SK-N-SH (cell line): ENCODE measurements at regions not wholly inside any gene's neighbourhood (a gene's known extent, or its start where the extent isn't known, plus 50 kb on each side); places are given as distances from the start of the nearest gene placed in this dataset.

Experiments used
- CTCF ChIA-PET: fragments of 300-600, 350-600 bp; formaldehyde crosslinking; extraction: SDS; loops from one replicate; lab custom pipeline; 2021; lab: Yijun Ruan, JAX
- POLR2A ChIA-PET: fragments of 350-600 bp; sonication (Branson Sonifier 250); formaldehyde crosslinking; extraction: SDS; loops from one replicate; lab custom pipeline; 2020; ENCODE audit warnings: antibody characterized with exemption, inconsistent platforms; lab: Yijun Ruan, JAX
- DNase-seq: peaks from one replicate; pipeline ENCODE4 v3.0.0; 2012
- H2AFZ ChIP-seq: fragments of 200-600 bp; sonication (generic); 2 replicates; pipeline ENCODE4 v1.8.1; 2016; ENCODE audit warnings: antibody characterized with exemption, mild to moderate bottlenecking, low read depth
- H3F3A ChIP-seq: fragments of 200-600 bp; sonication (generic); replicated peaks from 2 replicates; pipeline ENCODE3; 2016; ENCODE audit warnings: antibody characterized with exemption, mild to moderate bottlenecking; ENCODE audit not compliant: insufficient read depth
- H3K27ac ChIP-seq, 2 experiments: fragments of 200-500 bp in 1 of 2; fragments of 200-600 bp in 1 of 2; sonication (Bioruptor generic) in 1 of 2; sonication (generic), shearing (Covaris generic) in 1 of 2; 2 replicates each; pipeline versions ENCODE4 v1.5.1 to v1.6.1; 2014 to 2016; ENCODE audit warnings: low read depth in 2 of 2, inconsistent platforms in 1 of 2, low read length in 1 of 2, mild to moderate bottlenecking in 1 of 2, mixed read lengths in 1 of 2
- H3K27me3 ChIP-seq: fragments of 200-600 bp; sonication (generic), shearing (Covaris generic); 2 replicates; pipeline ENCODE4 v1.6.1; 2016; ENCODE audit warnings: mixed run types; ENCODE audit not compliant: insufficient read depth
- H3K36me3 ChIP-seq, 2 experiments: fragments of 200-500 bp in 1 of 2; fragments of 200-600 bp in 1 of 2; sonication (Bioruptor generic) in 1 of 2; sonication (generic) in 1 of 2; replicated peaks in 1 of 2; 2 replicates each; pipeline versions ENCODE3 to v1.5.1; 2014 to 2016; ENCODE audit warnings: low read length in 1 of 2, mild to moderate bottlenecking in 1 of 2; ENCODE audit not compliant: insufficient read depth in 2 of 2, control insufficient read depth in 1 of 2
- H3K4me1 ChIP-seq, 2 experiments: fragments of 200-500 bp in 1 of 2; fragments of 200-600 bp in 1 of 2; sonication (Bioruptor generic) in 1 of 2; sonication (generic), shearing (Covaris generic) in 1 of 2; 2 replicates each; pipeline versions ENCODE4 v1.5.1 to v1.6.1; 2014 to 2016; ENCODE audit warnings: low read depth in 1 of 2, low read length in 1 of 2, mixed run types in 1 of 2; ENCODE audit not compliant: insufficient read depth in 2 of 2, control insufficient read depth in 1 of 2
- H3K4me2 ChIP-seq: fragments of 200-600 bp; sonication (generic), shearing (Covaris generic); 2 replicates; pipeline ENCODE4 v1.6.1; 2017; ENCODE audit warnings: mixed run types
- H3K4me3 ChIP-seq, 2 experiments: fragments of 200-500 bp in 1 of 2; fragments of 200-600 bp in 1 of 2; sonication (Bioruptor generic) in 1 of 2; sonication (generic), shearing (Covaris generic) in 1 of 2; 2 replicates each; pipeline versions ENCODE4 v1.5.1 to v1.8.1; 2014 to 2016; ENCODE audit warnings: low read depth in 2 of 2, inconsistent platforms in 1 of 2, low read length in 1 of 2, mild to moderate bottlenecking in 1 of 2, mixed read lengths in 1 of 2, moderate library complexity in 1 of 2
- H3K79me2 ChIP-seq: fragments of 200-600 bp; sonication (generic); 2 replicates; pipeline ENCODE4 v1.8.1; 2017; ENCODE audit warnings: mild to moderate bottlenecking; ENCODE audit not compliant: insufficient read depth
- H3K9ac ChIP-seq: fragments of 200-600 bp; sonication (generic); 2 replicates; pipeline ENCODE4 v1.6.1; 2017; ENCODE audit warnings: mixed run types
- H3K9me2 ChIP-seq: fragments of 200-600 bp; sonication (generic); 2 replicates; pipeline ENCODE4 v1.6.1; 2017; ENCODE audit warnings: mixed run types
- H3K9me3 ChIP-seq: fragments of 200-600 bp; sonication (generic); 2 replicates; pipeline ENCODE4 v1.6.1; 2017; ENCODE audit warnings: mixed run types, mild to moderate bottlenecking, moderate library complexity
- H4K20me1 ChIP-seq: fragments of 200-600 bp; sonication (generic); 2 replicates; pipeline ENCODE4 v1.6.1; 2017; ENCODE audit warnings: mild to moderate bottlenecking, mixed run types; ENCODE audit not compliant: insufficient read depth
- ELF1 ChIP-seq: IDR thresholded peaks from 2 replicates; pipeline ENCODE4 v1.4.0; 2012
- EZH2phosphoT487 ChIP-seq: fragments of 200-600 bp; sonication (generic); IDR thresholded peaks from 2 replicates; pipeline ENCODE4 v1.6.1; 2017; ENCODE audit warnings: low read depth, mixed run types, mild to moderate bottlenecking, antibody characterized with exemption, moderate library complexity, borderline replicate concordance
- FOSL2 ChIP-seq: IDR thresholded peaks from 2 replicates; pipeline ENCODE4 v1.4.0; 2012; ENCODE audit warnings: low read depth, mild to moderate bottlenecking, moderate library complexity, borderline replicate concordance
- GABPA ChIP-seq: IDR thresholded peaks from 2 replicates; pipeline ENCODE4 v1.4.0; 2012; ENCODE audit warnings: low read depth, mild to moderate bottlenecking
- MEF2A ChIP-seq: IDR thresholded peaks from 2 replicates; pipeline ENCODE4 v1.4.0; 2012; ENCODE audit warnings: low read depth, borderline replicate concordance
- NFIC ChIP-seq: IDR thresholded peaks from 2 replicates; pipeline ENCODE4 v1.4.0; 2012; ENCODE audit warnings: borderline replicate concordance
- NRF1 ChIP-seq: IDR thresholded peaks from 2 replicates; pipeline ENCODE4 v1.6.1; 2012; ENCODE audit warnings: low read depth, mild to moderate bottlenecking, low read length
- RAD21 ChIP-seq: IDR thresholded peaks from 2 replicates; pipeline ENCODE4 v1.6.1; 2012; ENCODE audit warnings: mild to moderate bottlenecking, low read length
- TAF1 ChIP-seq: IDR thresholded peaks from 2 replicates; pipeline ENCODE4 v1.6.1; 2012; ENCODE audit warnings: low read depth, mild to moderate bottlenecking, low read length, moderate library complexity, borderline replicate concordance
- TCF12 ChIP-seq: IDR thresholded peaks from 2 replicates; pipeline ENCODE4 v1.4.0; 2012
- TEAD4 ChIP-seq: IDR thresholded peaks from 2 replicates; pipeline ENCODE4 v1.4.0; 2012; ENCODE audit warnings: mild to moderate bottlenecking, borderline replicate concordance; ENCODE audit not compliant: insufficient read depth
- YY1 ChIP-seq: IDR thresholded peaks from 2 replicates; pipeline ENCODE4 v1.4.0; 2012; ENCODE audit warnings: low read depth, mild to moderate bottlenecking
- WGBS: methylation state at CpG from one replicate; pipeline ENCODE4 v1.1.6; 2017; ENCODE audit warnings: low lambda C conversion rate; 5-methylcytosine and 5-hydroxymethylcytosine counted together
- TF ChIP-seq, protein P1 (sequence below): fragments of 200-600 bp; sonication (generic); IDR thresholded peaks from 2 replicates; pipeline ENCODE4 v1.6.1; 2017; ENCODE audit warnings: antibody characterized with exemption, mild to moderate bottlenecking, moderate library complexity
- TF ChIP-seq, protein P2 (sequence below): fragments of 150-350 bp; IDR thresholded peaks from 2 replicates; pipeline ENCODE4 v1.6.1; 2017; ENCODE audit warnings: antibody characterized with exemption, low read length, low read depth, borderline replicate concordance
- TF ChIP-seq, protein P3 (sequence below): IDR thresholded peaks from 2 replicates; pipeline ENCODE4; 2012
- TF ChIP-seq, protein P4 (sequence below): fragments of 150-350 bp; IDR thresholded peaks from 2 replicates; pipeline ENCODE4 v1.6.1; 2016; ENCODE audit warnings: mild to moderate bottlenecking, low read depth, low read length

- TF ChIP-seq, protein P1, sequence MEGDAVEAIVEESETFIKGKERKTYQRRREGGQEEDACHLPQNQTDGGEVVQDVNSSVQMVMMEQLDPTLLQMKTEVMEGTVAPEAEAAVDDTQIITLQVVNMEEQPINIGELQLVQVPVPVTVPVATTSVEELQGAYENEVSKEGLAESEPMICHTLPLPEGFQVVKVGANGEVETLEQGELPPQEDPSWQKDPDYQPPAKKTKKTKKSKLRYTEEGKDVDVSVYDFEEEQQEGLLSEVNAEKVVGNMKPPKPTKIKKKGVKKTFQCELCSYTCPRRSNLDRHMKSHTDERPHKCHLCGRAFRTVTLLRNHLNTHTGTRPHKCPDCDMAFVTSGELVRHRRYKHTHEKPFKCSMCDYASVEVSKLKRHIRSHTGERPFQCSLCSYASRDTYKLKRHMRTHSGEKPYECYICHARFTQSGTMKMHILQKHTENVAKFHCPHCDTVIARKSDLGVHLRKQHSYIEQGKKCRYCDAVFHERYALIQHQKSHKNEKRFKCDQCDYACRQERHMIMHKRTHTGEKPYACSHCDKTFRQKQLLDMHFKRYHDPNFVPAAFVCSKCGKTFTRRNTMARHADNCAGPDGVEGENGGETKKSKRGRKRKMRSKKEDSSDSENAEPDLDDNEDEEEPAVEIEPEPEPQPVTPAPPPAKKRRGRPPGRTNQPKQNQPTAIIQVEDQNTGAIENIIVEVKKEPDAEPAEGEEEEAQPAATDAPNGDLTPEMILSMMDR = no peak
Observed at GRCh38 chr2:125857971-125858794, 797.8 kb upstream of the GYPC start (continued).

DNA sequence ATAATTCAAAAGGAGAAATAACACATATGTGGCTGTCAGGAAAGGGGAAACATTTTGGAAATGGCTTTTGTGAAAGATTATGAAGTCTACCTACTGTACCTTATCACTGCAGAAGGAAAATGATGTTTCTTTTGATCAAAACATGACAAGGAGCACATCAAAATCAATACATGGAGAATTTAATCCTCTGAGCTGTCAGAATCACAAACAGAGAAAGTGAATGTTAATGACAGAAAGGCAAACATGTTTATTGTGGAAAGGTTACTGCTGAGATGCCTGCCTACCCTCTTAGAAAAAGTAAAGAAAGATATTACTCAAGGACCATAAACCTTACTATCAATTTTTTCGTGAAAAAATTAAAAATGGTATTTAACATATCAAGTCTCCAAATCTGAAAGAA, 794.5 kb upstream of the GYPC start:
- H3K4me3 ChIP-seq = no peak overlapping the region
- no peak overlapping the region for H3K9ac ChIP-seq
- H4K20me1 ChIP-seq = no peaks in the 10 kb centered on the region
- no peaks in the 10 kb centered on the region for H3K27me3 ChIP-seq
- no peaks in the 10 kb centered on the region for H3K4me1 ChIP-seq
- H3K9me2 ChIP-seq = no peaks in the 10 kb centered on the region
- DNase-seq = no peak
- H3K4me2 ChIP-seq = no peak overlapping the region
- no peaks in the 10 kb centered on the region for H3K9me3 ChIP-seq
- no peaks in the 10 kb centered on the region for H3K79me2 ChIP-seq
- no peaks in the 10 kb centered on the region for H3K36me3 ChIP-seq
- no peak for TF ChIP-seq TCF12
- TF ChIP-seq, protein P2, sequence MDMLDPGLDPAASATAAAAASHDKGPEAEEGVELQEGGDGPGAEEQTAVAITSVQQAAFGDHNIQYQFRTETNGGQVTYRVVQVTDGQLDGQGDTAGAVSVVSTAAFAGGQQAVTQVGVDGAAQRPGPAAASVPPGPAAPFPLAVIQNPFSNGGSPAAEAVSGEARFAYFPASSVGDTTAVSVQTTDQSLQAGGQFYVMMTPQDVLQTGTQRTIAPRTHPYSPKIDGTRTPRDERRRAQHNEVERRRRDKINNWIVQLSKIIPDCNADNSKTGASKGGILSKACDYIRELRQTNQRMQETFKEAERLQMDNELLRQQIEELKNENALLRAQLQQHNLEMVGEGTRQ = no peak
- no peak for TF ChIP-seq GABPA
- TF ChIP-seq EZH2phosphoT487 = no peak
- no peak for TF ChIP-seq ELF1
- TF ChIP-seq FOSL2 = no peak
- TF ChIP-seq, protein P3, sequence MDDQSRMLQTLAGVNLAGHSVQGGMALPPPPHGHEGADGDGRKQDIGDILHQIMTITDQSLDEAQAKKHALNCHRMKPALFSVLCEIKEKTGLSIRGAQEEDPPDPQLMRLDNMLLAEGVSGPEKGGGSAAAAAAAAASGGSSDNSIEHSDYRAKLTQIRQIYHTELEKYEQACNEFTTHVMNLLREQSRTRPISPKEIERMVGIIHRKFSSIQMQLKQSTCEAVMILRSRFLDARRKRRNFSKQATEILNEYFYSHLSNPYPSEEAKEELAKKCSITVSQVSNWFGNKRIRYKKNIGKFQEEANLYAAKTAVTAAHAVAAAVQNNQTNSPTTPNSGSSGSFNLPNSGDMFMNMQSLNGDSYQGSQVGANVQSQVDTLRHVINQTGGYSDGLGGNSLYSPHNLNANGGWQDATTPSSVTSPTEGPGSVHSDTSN = no peak
- no peak for TF ChIP-seq NFIC
- no peak for TF ChIP-seq TAF1
- TF ChIP-seq MEF2A = no peak
- TF ChIP-seq, protein P4, sequence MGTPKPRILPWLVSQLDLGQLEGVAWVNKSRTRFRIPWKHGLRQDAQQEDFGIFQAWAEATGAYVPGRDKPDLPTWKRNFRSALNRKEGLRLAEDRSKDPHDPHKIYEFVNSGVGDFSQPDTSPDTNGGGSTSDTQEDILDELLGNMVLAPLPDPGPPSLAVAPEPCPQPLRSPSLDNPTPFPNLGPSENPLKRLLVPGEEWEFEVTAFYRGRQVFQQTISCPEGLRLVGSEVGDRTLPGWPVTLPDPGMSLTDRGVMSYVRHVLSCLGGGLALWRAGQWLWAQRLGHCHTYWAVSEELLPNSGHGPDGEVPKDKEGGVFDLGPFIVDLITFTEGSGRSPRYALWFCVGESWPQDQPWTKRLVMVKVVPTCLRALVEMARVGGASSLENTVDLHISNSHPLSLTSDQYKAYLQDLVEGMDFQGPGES = no peak
- TF ChIP-seq TEAD4 = no peak
- TF ChIP-seq RAD21 = no peak
- TF ChIP-seq NRF1 = no peak
- no peak for TF ChIP-seq YY1
- CTCF ChIA-PET = no interaction called here
- WGBS = 0% methylated on average over 1 of the region's 1 CpG
- no peak overlapping the region for H3K27ac ChIP-seq
- no peaks in the 10 kb centered on the region for H3F3A ChIP-seq
- POLR2A ChIA-PET = no interaction called here
- no peak overlapping the region for H2AFZ ChIP-seq
